GM12878 (cell line): ENCODE measurements at regions not wholly inside any gene's neighbourhood (a gene's known extent, or its start where the extent isn't known, plus 50 kb on each side); places are given as distances from the start of the nearest gene placed in this dataset.

Experiments used
- ATAC-seq: fragments of 200-7000 bp; cut with Tn5 transposase; 3 replicates; pipeline ENCODE4 v1.9.1; 2020; ENCODE audit warnings: mild to moderate bottlenecking, moderate library complexity
- BruUV-seq: library from RNA; stranded (reverse); fragments of 400-500 nt; replicated peaks from 2 replicates; lab custom pipeline; 2021; lab: Mats Ljungman, UMichigan
- CTCF ChIA-PET: fragments of 300-600 bp; sonication (Branson Sonifier 250); formaldehyde crosslinking; extraction: SDS; loops from one replicate; lab custom pipeline; 2021; ENCODE audit warnings: inconsistent platforms; lab: Yijun Ruan, JAX
- POLR2A ChIA-PET: fragments of 350-600 bp; formaldehyde crosslinking; extraction: SDS; loops from one replicate; lab custom pipeline; 2021; ENCODE audit warnings: inconsistent platforms; lab: Charles Lee
- RAD21 ChIA-PET: fragments of 300-600 bp; sonication (Branson Sonifier 250); formaldehyde crosslinking; loops from one replicate; lab custom pipeline; 2023; ENCODE audit warnings: antibody characterized with exemption; ENCODE audit not compliant: unreplicated experiment; lab: Charles Lee
- SMC1A ChIA-PET: fragments of 300-600 bp; sonication (Branson Sonifier 250); formaldehyde crosslinking; loops from one replicate; lab custom pipeline; 2023; ENCODE audit not compliant: unreplicated experiment, uncharacterized antibody; lab: Charles Lee
- DNase-seq: peaks from one replicate; pipeline ENCODE4 v3.0.0-alpha.2; 2011; ENCODE audit warnings: low read depth, low spot score
- FAIRE-seq: peaks from 3 replicates; lab custom pipeline; 2011; peaks lifted over from hg19 to GRCh38; lab: Jason Lieb, UNC
- H2AFZ ChIP-seq: 2 replicates; pipeline ENCODE4 v1.6.0; 2011; ENCODE audit warnings: low read depth, low read length, control low read depth; ENCODE audit not compliant: control insufficient read depth
- H3K27ac ChIP-seq: 2 replicates; pipeline ENCODE4 v1.5.1; 2011; ENCODE audit warnings: control low read depth; ENCODE audit not compliant: control insufficient read depth, insufficient read depth
- H3K27me3 ChIP-seq, 2 experiments: replicated peaks in 1 of 2; 2 replicates each; pipeline versions ENCODE4 v1.6.0 to v1.6.1; 2011; ENCODE audit warnings: low read length in 1 of 2; ENCODE audit not compliant: control insufficient read depth in 2 of 2, insufficient read depth in 2 of 2
- H3K36me3 ChIP-seq, 2 experiments: 2 replicates each; pipeline ENCODE4 v1.5.1; 2011; ENCODE audit warnings: low read length in 1 of 2; ENCODE audit not compliant: control insufficient read depth in 2 of 2, insufficient read depth in 2 of 2
- H3K4me1 ChIP-seq: 2 replicates; pipeline ENCODE4 v1.6.1; 2011; ENCODE audit warnings: mild to moderate bottlenecking, low read length, moderate library complexity, mixed read lengths; ENCODE audit not compliant: control insufficient read depth, insufficient read depth
- H3K4me2 ChIP-seq: 2 replicates; pipeline ENCODE4 v1.6.0; 2011; ENCODE audit warnings: control low read depth; ENCODE audit not compliant: control insufficient read depth, insufficient read depth
- H3K4me3 ChIP-seq: fragments of 200-600 bp; sonication (generic); 2 replicates; pipeline ENCODE4 v1.5.1; 2016
- H3K79me2 ChIP-seq: 2 replicates; pipeline ENCODE4 v1.6.0; 2011; ENCODE audit warnings: low read length; ENCODE audit not compliant: control insufficient read depth, insufficient read depth
- H3K9ac ChIP-seq: 2 replicates; pipeline ENCODE4 v1.8.0; 2011; ENCODE audit warnings: low read length, control low read depth, mixed read lengths; ENCODE audit not compliant: control insufficient read depth, insufficient read depth
- H3K9me3 ChIP-seq: replicated peaks from 3 replicates; pipeline ENCODE4 v1.5.1; 2011; ENCODE audit warnings: mild to moderate bottlenecking, low read length; ENCODE audit not compliant: control insufficient read depth, insufficient read depth
- H4K20me1 ChIP-seq: 2 replicates; pipeline ENCODE4 v1.6.0; 2011; ENCODE audit not compliant: control insufficient read depth, insufficient read depth
- BMI1 ChIP-seq: fragments of 450-650 bp; IDR thresholded peaks from 2 replicates; pipeline ENCODE4 v1.6.1; 2016; ENCODE audit warnings: mild to moderate bottlenecking, moderate library complexity, borderline replicate concordance
- CBX3 ChIP-seq: fragments of 200-600 bp; sonication (generic); IDR thresholded peaks from 2 replicates; pipeline ENCODE4 v1.6.1; 2016; ENCODE audit warnings: low read depth, borderline replicate concordance
- CBX5 ChIP-seq: sonication (generic); IDR thresholded peaks from 2 replicates; pipeline ENCODE4 v1.6.1; 2016; ENCODE audit warnings: low read depth, moderate library complexity, mild to moderate bottlenecking, inconsistent platforms
- CHD1 ChIP-seq: IDR thresholded peaks from 2 replicates; pipeline ENCODE4 v1.6.1; 2012; ENCODE audit warnings: low read depth, low read length, improper control_type of control experiment
- CHD2 ChIP-seq: IDR thresholded peaks from 2 replicates; pipeline ENCODE4 v1.6.1; 2011; ENCODE audit warnings: low read depth, low read length, improper control_type of control experiment, borderline replicate concordance
- E2F4 ChIP-seq: IDR thresholded peaks from 2 replicates; pipeline ENCODE4 v1.6.1; 2012; ENCODE audit warnings: low read depth, low read length, improper control_type of control experiment
- PML ChIP-seq: IDR thresholded peaks from 2 replicates; pipeline ENCODE4 v1.6.1; 2012; ENCODE audit warnings: low read length, inconsistent platforms
- POU2F2 ChIP-seq: IDR thresholded peaks from 3 replicates; pipeline ENCODE4 v1.6.1; 2011; ENCODE audit warnings: low read depth, mild to moderate bottlenecking, low read length, borderline replicate concordance
- RFX5 ChIP-seq: IDR thresholded peaks from 2 replicates; pipeline ENCODE4 v1.6.1; 2011; ENCODE audit warnings: low read depth, low read length, improper control_type of control experiment
- SIX5 ChIP-seq: IDR thresholded peaks from 2 replicates; pipeline ENCODE4 v1.6.1; 2011; ENCODE audit warnings: mild to moderate bottlenecking, low read depth, low read length, moderate library complexity; ENCODE audit not compliant: severe bottlenecking
- SKIL ChIP-seq: fragments of 450-650 bp; IDR thresholded peaks from 2 replicates; pipeline ENCODE4 v1.6.1; 2017; ENCODE audit warnings: mild to moderate bottlenecking, low read depth, inconsistent platforms; ENCODE audit not compliant: poor library complexity, severe bottlenecking
- WGBS: methylation state at CpG from one replicate; pipeline ENCODE4 v1.1.6; 2016; ENCODE audit warnings: low lambda C conversion rate; ENCODE audit not compliant: insufficient replicate concordance, insufficient coverage; ENCODE audit errors: missing lambda C conversion rate; 5-methylcytosine and 5-hydroxymethylcytosine counted together
- in situ Hi-C: fragments of 300-500 bp; cut with MboI; formaldehyde crosslinking; loops from 9 replicates; pipeline ENCODE4 v1.14.3; 2018; ENCODE audit warnings: mixed read lengths
- intact Hi-C: fragments of 100-400 bp; cut with micrococcal nuclease; formaldehyde crosslinking; loops from one replicate; pipeline ENCODE4 v1.14.2; 2022; ENCODE audit not compliant: unreplicated experiment
- TF ChIP-seq, protein P1 (sequence below): IDR thresholded peaks from 2 replicates; pipeline ENCODE4 v1.6.1; 2011; ENCODE audit warnings: borderline replicate concordance, low read depth, mild to moderate bottlenecking, moderate library complexity, low read length; ENCODE audit not compliant: insufficient read depth, poor library complexity, severe bottlenecking
- TF ChIP-seq, protein P2 (sequence below): fragments of 450-650 bp; IDR thresholded peaks from 2 replicates; pipeline ENCODE4 v1.6.1; 2017; ENCODE audit warnings: mild to moderate bottlenecking, moderate library complexity

- in situ Hi-C loops = no loop called here
Observed at GRCh38 chr11:91160661-91161060, 937.8 kb upstream of the CHORDC1 start.

More at GRCh38 chr11:91160661-91161060, 937.8 kb upstream of the CHORDC1 start:
- Histone ChIP-seq H3K4me1 (no peaks in the 10 kb centered on the region), H3K9me3 (no peaks in the 10 kb centered on the region), H3K36me3 (no peaks in the 10 kb centered on the region), H3K9ac (no peak overlapping the region), H3K79me2 (no peaks in the 10 kb centered on the region), H2AFZ (no peak overlapping the region), H3K27me3 (no peaks in the 10 kb centered on the region), H3K4me3 (no peak overlapping the region), H4K20me1 (no peaks in the 10 kb centered on the region), H3K4me2 (no peak overlapping the region), H3K27ac (no peak overlapping the region)
- RAD21 ChIA-PET = no interaction called here
- BruUV-seq = no TSS peak
- DNase-seq (no peak), FAIRE-seq (no peak), ATAC-seq (no peak)
- 26% methylated on average over 1 of the region's 1 CpG for WGBS
- CTCF ChIA-PET = no interaction called here
- POLR2A ChIA-PET = no interaction called here
- SMC1A ChIA-PET = no interaction called here
- TF ChIP-seq SIX5 = no peak
- no peak for TF ChIP-seq SKIL
- no peak for TF ChIP-seq BMI1
- no peak for TF ChIP-seq PML
- TF ChIP-seq CBX3 = no peak
- no peak for TF ChIP-seq CBX5
- no peak for TF ChIP-seq POU2F2
- no peak for TF ChIP-seq E2F4
- TF ChIP-seq, protein P1, sequence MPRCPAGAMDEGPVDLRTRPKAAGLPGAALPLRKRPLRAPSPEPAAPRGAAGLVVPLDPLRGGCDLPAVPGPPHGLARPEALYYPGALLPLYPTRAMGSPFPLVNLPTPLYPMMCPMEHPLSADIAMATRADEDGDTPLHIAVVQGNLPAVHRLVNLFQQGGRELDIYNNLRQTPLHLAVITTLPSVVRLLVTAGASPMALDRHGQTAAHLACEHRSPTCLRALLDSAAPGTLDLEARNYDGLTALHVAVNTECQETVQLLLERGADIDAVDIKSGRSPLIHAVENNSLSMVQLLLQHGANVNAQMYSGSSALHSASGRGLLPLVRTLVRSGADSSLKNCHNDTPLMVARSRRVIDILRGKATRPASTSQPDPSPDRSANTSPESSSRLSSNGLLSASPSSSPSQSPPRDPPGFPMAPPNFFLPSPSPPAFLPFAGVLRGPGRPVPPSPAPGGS = no peak
- no peak for TF ChIP-seq RFX5
- no peak for TF ChIP-seq CHD2
- TF ChIP-seq, protein P2, sequence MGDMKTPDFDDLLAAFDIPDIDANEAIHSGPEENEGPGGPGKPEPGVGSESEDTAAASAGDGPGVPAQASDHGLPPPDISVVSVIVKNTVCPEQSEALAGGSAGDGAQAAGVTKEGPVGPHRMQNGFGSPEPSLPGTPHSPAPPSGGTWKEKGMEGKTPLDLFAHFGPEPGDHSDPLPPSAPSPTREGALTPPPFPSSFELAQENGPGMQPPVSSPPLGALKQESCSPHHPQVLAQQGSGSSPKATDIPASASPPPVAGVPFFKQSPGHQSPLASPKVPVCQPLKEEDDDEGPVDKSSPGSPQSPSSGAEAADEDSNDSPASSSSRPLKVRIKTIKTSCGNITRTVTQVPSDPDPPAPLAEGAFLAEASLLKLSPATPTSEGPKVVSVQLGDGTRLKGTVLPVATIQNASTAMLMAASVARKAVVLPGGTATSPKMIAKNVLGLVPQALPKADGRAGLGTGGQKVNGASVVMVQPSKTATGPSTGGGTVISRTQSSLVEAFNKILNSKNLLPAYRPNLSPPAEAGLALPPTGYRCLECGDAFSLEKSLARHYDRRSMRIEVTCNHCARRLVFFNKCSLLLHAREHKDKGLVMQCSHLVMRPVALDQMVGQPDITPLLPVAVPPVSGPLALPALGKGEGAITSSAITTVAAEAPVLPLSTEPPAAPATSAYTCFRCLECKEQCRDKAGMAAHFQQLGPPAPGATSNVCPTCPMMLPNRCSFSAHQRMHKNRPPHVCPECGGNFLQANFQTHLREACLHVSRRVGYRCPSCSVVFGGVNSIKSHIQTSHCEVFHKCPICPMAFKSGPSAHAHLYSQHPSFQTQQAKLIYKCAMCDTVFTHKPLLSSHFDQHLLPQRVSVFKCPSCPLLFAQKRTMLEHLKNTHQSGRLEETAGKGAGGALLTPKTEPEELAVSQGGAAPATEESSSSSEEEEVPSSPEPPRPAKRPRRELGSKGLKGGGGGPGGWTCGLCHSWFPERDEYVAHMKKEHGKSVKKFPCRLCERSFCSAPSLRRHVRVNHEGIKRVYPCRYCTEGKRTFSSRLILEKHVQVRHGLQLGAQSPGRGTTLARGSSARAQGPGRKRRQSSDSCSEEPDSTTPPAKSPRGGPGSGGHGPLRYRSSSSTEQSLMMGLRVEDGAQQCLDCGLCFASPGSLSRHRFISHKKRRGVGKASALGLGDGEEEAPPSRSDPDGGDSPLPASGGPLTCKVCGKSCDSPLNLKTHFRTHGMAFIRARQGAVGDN = no peak
- TF ChIP-seq CHD1 = no peak
- intact Hi-C loops = no loop called here
